CD14-positive monocyte (primary cell): ENCODE measurements at regions not wholly inside any gene's neighbourhood (a gene's known extent, or its start where the extent isn't known, plus 50 kb on each side); places are given as distances from the start of the nearest gene placed in this dataset.
A peak's percentile ranks its signal among the peaks of the same experiment; 100 is the strongest.

ENCODE experiments used
- DNase-seq, 3 donors: peaks; one replicate each; pipeline ENCODE4 v3.0.0-alpha.2; 2011 to 2022
- H2AFZ ChIP-seq: 2 replicates; pipeline ENCODE4 v1.6.0; 2012; ENCODE audit warnings: mild to moderate bottlenecking, low read depth, low read length, inconsistent platforms; ENCODE audit not compliant: insufficient read depth, poor library complexity, severe bottlenecking
- H3K27ac ChIP-seq, 2 donors: 1 replicate in 1 of 2; 2 replicates in 1 of 2; pipeline ENCODE4 v1.5.1; 2012 to 2013; ENCODE audit warnings: low read length in 2 of 2, control low read depth in 1 of 2, inconsistent platforms in 1 of 2, low read depth in 1 of 2, mild to moderate bottlenecking in 1 of 2
- H3K27me3 ChIP-seq, 2 donors: one replicate each; pipeline versions ENCODE4 v1.6.0 to v1.6.1; 2011 to 2013; ENCODE audit warnings: low read length in 2 of 2; ENCODE audit not compliant: control insufficient read depth in 2 of 2, insufficient read depth in 2 of 2
- H3K36me3 ChIP-seq, 2 donors: replicated peaks in 1 of 2; 1 replicate in 1 of 2; 2 replicates in 1 of 2; pipeline versions ENCODE4 v1.5.1 to v1.6.1; 2012 to 2013; ENCODE audit warnings: low read length in 2 of 2, control low read depth in 1 of 2, inconsistent platforms in 1 of 2, mild to moderate bottlenecking in 1 of 2; ENCODE audit not compliant: insufficient read depth in 2 of 2, control insufficient read depth in 1 of 2
- H3K4me1 ChIP-seq, 2 donors: 1 replicate in 1 of 2; 2 replicates in 1 of 2; pipeline versions ENCODE4 v1.5.1 to v1.6.1; 2012 to 2013; ENCODE audit warnings: low read length in 2 of 2, control low read depth in 1 of 2, inconsistent platforms in 1 of 2, mild to moderate bottlenecking in 1 of 2, moderate library complexity in 1 of 2; ENCODE audit not compliant: insufficient read depth in 2 of 2, control insufficient read depth in 1 of 2
- H3K4me2 ChIP-seq: replicated peaks from 2 replicates; pipeline ENCODE3; 2012; ENCODE audit warnings: low read length, moderate library complexity, mild to moderate bottlenecking; ENCODE audit not compliant: poor library complexity, severe bottlenecking; ENCODE audit errors: extremely low read depth
- H3K4me3 ChIP-seq, 3 experiments: fragments of 200-600 bp in 1 of 3; sonication (generic) in 1 of 3; replicated peaks in 1 of 3; 1 replicate in 2 of 3; 2 replicates in 1 of 3; pipeline ENCODE4 v1.5.1; 2011 to 2013; ENCODE audit warnings: low read length in 3 of 3, mild to moderate bottlenecking in 3 of 3, control low read depth in 2 of 3, low read depth in 2 of 3, inconsistent platforms in 1 of 3, moderate library complexity in 1 of 3
- H3K79me2 ChIP-seq: 2 replicates; pipeline ENCODE4 v1.6.0; 2012; ENCODE audit warnings: mild to moderate bottlenecking, control low read depth, inconsistent platforms, low read length, moderate library complexity; ENCODE audit not compliant: insufficient read depth
- H3K9ac ChIP-seq: 2 replicates; pipeline ENCODE4 v1.6.0; 2017; ENCODE audit warnings: low read length, mild to moderate bottlenecking; ENCODE audit not compliant: insufficient read depth, poor library complexity, severe bottlenecking
- H3K9me3 ChIP-seq, 2 donors: replicated peaks in 1 of 2; 1 replicate in 1 of 2; 2 replicates in 1 of 2; pipeline versions ENCODE4 v1.5.1 to v1.6.1; 2012 to 2013; ENCODE audit warnings: low read length in 2 of 2, control low read depth in 1 of 2; ENCODE audit not compliant: control insufficient read depth in 1 of 2, insufficient read depth in 1 of 2
- H4K20me1 ChIP-seq: 2 replicates; pipeline ENCODE4 v1.6.0; 2012; ENCODE audit warnings: mild to moderate bottlenecking, low read length, control low read depth, moderate library complexity; ENCODE audit not compliant: insufficient read depth
- H3K27ac Mint-ChIP-seq, 7 donors: one replicate each; pipeline ENCODE4 v1.8.0; 2020; ENCODE audit warnings: mild to moderate bottlenecking in 7 of 7, mixed read lengths in 7 of 7, moderate library complexity in 6 of 7, inconsistent platforms in 2 of 7
- H3K27me3 Mint-ChIP-seq, 3 donors: one replicate each; pipeline ENCODE4 v1.8.0; 2021 to 2022; ENCODE audit warnings: low read depth in 3 of 3, mild to moderate bottlenecking in 3 of 3, mixed read lengths in 3 of 3, moderate library complexity in 3 of 3, inconsistent platforms in 1 of 3
- H3K36me3 Mint-ChIP-seq, 2 donors: one replicate each; pipeline ENCODE4 v1.8.0; 2020; ENCODE audit warnings: mixed read lengths in 2 of 2, inconsistent platforms in 1 of 2, mild to moderate bottlenecking in 1 of 2
- H3K4me1 Mint-ChIP-seq: one replicate; pipeline ENCODE4 v1.8.0; 2020; ENCODE audit warnings: mild to moderate bottlenecking, mixed read lengths
- H3K4me3 Mint-ChIP-seq, 2 donors: one replicate each; pipeline ENCODE4 v1.8.0; 2020; ENCODE audit warnings: mild to moderate bottlenecking in 2 of 2, mixed read lengths in 2 of 2, moderate library complexity in 1 of 2
- H3K9me3 Mint-ChIP-seq, 7 donors: one replicate each; pipeline ENCODE4 v1.8.0; 2020 to 2022; ENCODE audit warnings: mixed read lengths in 7 of 7, mild to moderate bottlenecking in 6 of 7, moderate library complexity in 6 of 7, inconsistent platforms in 2 of 7
- WGBS: methylation state at CpG from one replicate; pipeline ENCODE4 v1.1.5; 2013; ENCODE audit warnings: missing lambda C conversion rate; ENCODE audit not compliant: insufficient coverage; 5-methylcytosine and 5-hydroxymethylcytosine counted together
- intact Hi-C, 2 donors: fragments of 100-400 bp; cut with micrococcal nuclease; formaldehyde crosslinking; loops; one replicate each; pipeline versions ENCODE4 v1.15.0 to v1.15.1; 2023
- TF ChIP-seq, protein P1 (sequence below): fragments of 200-600 bp; IDR thresholded peaks from one replicate; pipeline ENCODE4 v1.8.0; 2022; ENCODE audit warnings: antibody characterized with exemption, mild to moderate bottlenecking

DNA sequence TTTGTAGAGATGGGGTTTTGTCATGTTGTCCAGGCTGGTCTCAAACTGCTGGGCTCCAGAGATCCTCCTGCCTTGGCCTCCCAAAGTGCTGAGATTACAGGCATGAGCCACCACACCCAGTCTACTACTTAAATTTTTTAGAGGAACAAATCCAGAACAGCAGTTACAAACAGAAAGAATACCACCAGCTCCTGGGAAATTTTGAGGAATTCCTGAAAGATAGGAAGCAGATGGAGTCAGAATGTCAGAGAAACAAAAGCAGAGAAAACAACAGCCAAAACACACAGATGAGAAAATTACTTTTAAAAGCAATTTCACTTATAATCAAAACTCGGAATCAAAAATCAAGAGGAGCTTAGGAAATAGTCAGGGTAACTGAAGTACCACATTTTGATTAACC lies 543.3 kb upstream of the MARCKS start:
- TF ChIP-seq, protein P1, sequence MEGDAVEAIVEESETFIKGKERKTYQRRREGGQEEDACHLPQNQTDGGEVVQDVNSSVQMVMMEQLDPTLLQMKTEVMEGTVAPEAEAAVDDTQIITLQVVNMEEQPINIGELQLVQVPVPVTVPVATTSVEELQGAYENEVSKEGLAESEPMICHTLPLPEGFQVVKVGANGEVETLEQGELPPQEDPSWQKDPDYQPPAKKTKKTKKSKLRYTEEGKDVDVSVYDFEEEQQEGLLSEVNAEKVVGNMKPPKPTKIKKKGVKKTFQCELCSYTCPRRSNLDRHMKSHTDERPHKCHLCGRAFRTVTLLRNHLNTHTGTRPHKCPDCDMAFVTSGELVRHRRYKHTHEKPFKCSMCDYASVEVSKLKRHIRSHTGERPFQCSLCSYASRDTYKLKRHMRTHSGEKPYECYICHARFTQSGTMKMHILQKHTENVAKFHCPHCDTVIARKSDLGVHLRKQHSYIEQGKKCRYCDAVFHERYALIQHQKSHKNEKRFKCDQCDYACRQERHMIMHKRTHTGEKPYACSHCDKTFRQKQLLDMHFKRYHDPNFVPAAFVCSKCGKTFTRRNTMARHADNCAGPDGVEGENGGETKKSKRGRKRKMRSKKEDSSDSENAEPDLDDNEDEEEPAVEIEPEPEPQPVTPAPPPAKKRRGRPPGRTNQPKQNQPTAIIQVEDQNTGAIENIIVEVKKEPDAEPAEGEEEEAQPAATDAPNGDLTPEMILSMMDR: no peak
- H4K20me1 ChIP-seq: no peaks in the 10 kb centered on the region
- H2AFZ ChIP-seq: no peak overlapping the region
- Mint-ChIP-seq H3K27ac (peak overlapping the region in 1 of 7 donors; percentile 10), H3K36me3 (no peaks in the 10 kb centered on the region), H3K4me3 (no peak overlapping the region), H3K27me3 (peaks cover 3 to 4% (median 4%) of the 10 kb centered on the region in 3 donors), H3K4me1 (peaks cover 2% of the 10 kb centered on the region), H3K9me3 (peaks cover 0 to 5% (median 2%) of the 10 kb centered on the region in 7 donors)
- H3K79me2 ChIP-seq: no peaks in the 10 kb centered on the region
- no peaks in the 10 kb centered on the region for H3K27me3 ChIP-seq
- no peak overlapping the region for H3K4me3 ChIP-seq
- H3K4me1 ChIP-seq: no peaks in the 10 kb centered on the region
- no peak for DNase-seq
- intact Hi-C loops: no loop called here
- H3K27ac ChIP-seq: no peak overlapping the region
- H3K9me3 ChIP-seq: no peaks in the 10 kb centered on the region
- H3K4me2 ChIP-seq: no peak overlapping the region
- no CpG with 5 or more reads among the region's 1 CpG for WGBS
- no peak overlapping the region for H3K9ac ChIP-seq
- H3K36me3 ChIP-seq: no peaks in the 10 kb centered on the region

DNA sequence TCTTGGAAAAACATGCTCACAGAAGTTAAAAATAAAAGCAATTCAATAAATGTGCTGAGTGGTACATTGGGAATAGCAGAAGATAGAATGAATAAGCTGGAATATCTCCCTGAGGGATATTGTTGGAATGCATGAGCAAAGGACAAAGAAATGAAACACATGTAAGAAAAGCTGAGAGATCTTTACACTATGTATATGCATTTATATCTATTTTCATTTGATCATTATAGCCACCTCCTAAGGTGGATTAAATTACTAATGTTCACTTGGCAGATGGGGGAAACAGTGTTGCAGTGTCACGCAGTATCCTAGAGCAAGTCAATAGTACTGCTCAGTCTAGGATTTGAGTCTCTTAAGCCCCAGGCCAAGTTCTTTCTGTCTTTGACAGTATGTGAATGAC lies 542.0 kb upstream of the MARCKS start:
- DNase-seq: no peak
- 83% methylated on average over 1 of the region's 1 CpG for WGBS

More for the DNA sequence above, 542.0 kb upstream of the MARCKS start:
- Mint-ChIP-seq H3K27me3 (peaks cover 2 to 4% (median 3%) of the 10 kb centered on the region in 3 donors), H3K36me3 (no peaks in the 10 kb centered on the region), H3K9me3 (peaks cover 0 to 5% (median 2%) of the 10 kb centered on the region in 7 donors), H3K4me3 (no peak overlapping the region), H3K27ac (no peak overlapping the region), H3K4me1 (peaks cover 2% of the 10 kb centered on the region)
- no peak overlapping the region for H3K4me3 ChIP-seq
- no peak overlapping the region for H3K4me2 ChIP-seq
- no peaks in the 10 kb centered on the region for H3K4me1 ChIP-seq
- H3K36me3 ChIP-seq: no peaks in the 10 kb centered on the region
- no peak overlapping the region for H3K9ac ChIP-seq
- H2AFZ ChIP-seq: no peak overlapping the region
- TF ChIP-seq, protein P1: no peak
- no peaks in the 10 kb centered on the region for H3K9me3 ChIP-seq
- H4K20me1 ChIP-seq: no peaks in the 10 kb centered on the region
- intact Hi-C loops: no loop called here
- no peak overlapping the region for H3K27ac ChIP-seq
- H3K27me3 ChIP-seq: no peaks in the 10 kb centered on the region
- no peaks in the 10 kb centered on the region for H3K79me2 ChIP-seq
